C1 segment of cervical spinal cord (tissue), 14 donors: ENCODE measurements at regions not wholly inside any gene's neighbourhood (a gene's known extent, or its start where the extent isn't known, plus 50 kb on each side); places are given as distances from the start of the nearest gene placed in this dataset.

Experiments used
- DNase-seq, 14 donors: peaks; one replicate each; lab custom pipeline; 2025; lab: John Stamatoyannopoulos, UW

- no peak for DNase-seq
Observed at GRCh38 chr17:36728030-36728991, 126.9 kb downstream of the MRM1 start.

- no peak for DNase-seq
Observed at GRCh38 chr17:36730095-36730808, 128.9 kb downstream of the MRM1 start.

- no peak for DNase-seq
Observed at GRCh38 chr17:36730857-36731490, 129.6 kb downstream of the MRM1 start.

- no peak for DNase-seq
Observed at GRCh38 chr17:36731811-36732210, 130.4 kb downstream of the MRM1 start.

- no peak for DNase-seq
Observed at GRCh38 chr17:36732351-36732750, 131.0 kb downstream of the MRM1 start.

DNA sequence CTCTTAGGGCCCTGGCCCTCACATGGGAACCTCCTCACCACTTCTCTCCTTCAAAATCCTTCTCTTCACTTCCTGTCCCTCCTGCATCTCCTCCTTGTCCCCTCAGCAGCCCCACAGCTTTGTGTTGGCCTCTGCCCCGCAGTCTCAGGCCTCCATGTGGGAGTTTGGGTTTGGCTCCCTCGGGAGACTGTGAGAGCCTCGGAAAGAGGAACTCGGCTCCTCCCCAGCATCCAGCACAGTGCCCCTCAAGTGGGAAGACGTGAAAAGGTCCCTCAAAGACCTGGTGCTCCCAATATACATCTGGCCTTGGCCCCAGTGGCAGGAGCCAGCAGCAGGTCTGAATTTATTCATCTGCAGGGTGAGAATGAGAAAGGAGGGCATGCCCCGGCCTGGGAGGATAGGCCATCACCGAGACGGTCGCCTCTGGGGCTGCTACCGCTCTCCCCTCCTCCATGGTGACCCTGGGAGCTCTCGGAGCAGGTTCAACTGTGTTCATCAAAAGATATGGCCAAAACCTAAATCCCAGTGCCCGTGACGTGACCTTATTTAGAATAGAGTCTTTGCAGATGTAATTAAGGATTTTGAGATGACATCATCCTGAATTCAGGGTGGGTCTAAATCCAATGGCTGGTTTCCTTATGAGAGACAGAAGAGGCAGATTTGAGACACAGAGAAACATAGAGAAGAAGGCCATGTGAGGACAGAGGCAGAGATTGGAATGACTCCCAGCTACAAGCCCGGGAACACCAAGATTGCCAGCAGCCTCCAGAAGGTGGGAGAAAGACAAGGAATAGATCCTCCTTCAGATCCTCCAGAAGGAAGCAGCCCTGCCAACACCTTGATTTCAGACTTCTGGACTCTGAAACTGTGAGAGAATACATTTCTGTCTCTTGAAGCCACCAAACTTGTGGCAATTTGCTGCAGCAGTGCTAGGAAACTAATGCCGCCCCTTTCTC is 135.1 kb downstream of the MRM1 start:
- no peak for DNase-seq

DNA sequence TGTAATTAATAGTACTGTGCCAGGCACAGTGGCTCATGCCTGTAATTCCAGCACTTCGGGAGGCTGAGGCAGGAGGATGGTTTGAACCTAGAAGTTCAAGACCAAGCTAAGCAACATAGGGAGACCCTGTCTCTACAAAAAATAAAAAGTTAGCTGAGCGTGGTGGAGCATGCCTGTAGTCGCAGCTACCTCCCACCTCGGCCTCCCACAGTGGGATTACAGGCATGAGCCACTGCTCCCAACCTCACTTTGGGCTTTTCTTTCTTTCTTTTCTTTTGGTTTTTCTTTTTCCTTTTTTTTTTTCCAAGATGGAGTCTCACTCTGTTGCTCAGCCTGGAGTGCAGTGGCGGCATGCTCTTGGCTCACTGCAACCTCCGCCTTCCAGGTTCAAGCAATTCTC is 137.8 kb downstream of the MRM1 start:
- DNase-seq: no peak

DNA sequence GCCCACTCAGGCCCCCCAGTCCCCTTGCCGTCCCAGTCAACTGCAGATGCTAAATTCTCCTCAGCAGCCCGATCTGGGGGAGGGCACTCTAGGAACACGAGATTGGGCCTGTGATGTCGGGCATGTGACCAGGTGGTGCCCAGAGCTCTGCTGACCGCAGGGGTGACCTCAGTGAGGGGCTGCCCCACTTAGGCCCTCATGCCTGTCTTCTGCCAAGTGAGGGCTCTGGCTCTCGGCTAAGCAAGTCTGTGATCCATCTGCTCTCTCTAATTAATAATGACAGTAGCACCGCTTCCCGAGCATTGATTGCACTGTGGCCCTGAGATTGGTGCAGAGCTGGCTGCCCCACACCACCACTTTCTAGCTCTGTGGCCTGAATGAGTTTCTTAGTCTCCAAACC is 138.8 kb downstream of the MRM1 start:
- DNase-seq: no peak

DNA sequence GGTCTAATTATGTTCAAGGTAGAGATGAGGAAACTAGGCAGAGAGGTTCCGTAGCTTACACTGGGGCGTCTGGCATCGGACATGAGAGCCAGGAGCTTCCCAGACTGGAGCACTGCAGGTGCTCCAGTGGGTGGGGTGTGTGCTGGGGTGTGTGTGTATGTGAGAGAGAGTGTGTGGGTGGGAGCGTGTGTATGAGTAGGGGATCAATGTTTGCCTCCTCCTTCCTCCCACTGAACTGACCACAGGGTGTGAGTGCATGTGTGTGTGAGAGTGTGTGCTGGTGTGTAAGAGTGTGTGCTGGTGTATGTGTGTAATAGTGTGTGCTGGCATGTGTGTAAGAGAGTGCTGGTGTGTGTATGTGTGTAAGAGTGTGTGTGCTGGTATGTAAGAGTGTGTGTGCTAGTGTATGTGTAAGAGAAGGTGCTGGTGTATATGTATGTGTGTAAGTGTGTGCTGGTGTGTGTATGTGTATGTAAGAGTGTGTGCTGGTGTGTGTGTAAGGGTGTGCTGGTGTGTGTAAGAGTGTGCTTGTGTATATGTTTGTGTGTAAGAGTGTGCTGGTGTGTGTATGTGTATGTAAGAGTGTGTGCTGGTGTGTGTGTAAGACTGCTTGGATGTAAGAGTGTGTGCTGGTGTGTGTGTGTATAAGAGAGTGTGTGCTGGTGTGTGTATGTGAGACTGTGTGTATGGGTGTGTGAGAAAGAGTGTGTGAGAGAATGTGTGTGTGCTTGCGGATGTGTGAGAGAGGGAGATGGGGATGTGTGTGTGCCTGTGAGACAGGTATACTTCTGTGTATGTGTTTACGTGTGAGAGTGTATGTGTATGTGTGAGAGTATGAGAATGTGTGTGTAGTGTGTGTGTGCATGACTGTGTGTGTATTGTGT is 139.9 kb downstream of the MRM1 start:
- no peak for DNase-seq

GRCh38 chr17:36742267-36743000 is 141.1 kb downstream of the MRM1 start:
- no peak for DNase-seq

GRCh38 chr17:36743130-36743529 is 141.7 kb downstream of the MRM1 start:
- DNase-seq: no peak

DNA sequence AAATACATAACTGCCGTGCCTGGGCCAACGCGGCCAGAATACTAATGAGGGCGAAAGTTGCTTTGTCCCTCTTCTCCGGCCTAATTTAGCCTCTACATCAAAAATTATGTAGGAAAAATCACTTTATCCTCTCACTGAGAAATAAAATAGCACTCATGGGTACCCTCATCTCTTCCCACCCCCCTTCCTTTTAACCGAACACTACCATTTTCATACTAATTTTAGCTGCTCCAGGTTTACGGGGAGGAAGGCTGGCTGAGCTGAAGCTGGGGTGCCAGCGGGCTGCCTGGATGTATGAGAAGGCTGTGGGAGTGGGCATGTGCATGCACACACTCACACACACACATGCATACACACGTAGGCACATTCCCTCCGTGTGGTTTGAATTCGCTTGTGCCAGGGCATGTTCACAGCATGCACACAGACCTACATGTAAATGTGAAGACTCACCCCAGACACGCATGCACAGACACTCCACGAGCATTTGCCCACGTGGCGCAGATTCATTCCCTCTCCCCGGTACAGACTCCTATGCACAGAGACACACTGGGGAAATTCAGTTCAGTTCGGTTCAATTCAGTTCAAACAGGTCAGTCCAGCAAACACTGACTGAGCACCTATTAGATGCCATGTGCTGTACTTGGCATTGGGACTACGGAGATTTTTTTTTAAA is 145.1 kb downstream of the MRM1 start:
- no peak for DNase-seq

GRCh38 chr17:36747861-36748260 is 146.5 kb downstream of the MRM1 start:
- DNase-seq: no peak

DNA sequence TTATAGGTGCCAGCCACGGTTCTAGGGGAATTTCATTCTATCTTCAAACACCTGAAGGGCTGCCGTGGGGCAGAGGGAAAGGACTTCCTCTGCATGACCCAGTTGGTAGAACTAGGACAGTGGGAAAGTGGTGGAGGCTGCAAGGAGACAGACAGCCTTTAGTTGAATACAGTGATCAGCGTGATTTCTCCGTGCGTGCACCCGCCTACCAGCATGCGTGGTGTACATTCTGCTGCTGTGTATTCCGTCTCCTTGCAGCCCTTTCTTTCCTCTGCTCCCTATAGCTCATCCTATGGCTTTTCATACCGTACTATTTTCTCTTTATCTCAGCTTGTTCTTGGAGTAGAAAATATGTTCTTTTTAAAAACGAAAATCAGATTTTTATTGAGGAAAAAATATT is 146.9 kb downstream of the MRM1 start:
- no peak for DNase-seq

DNA sequence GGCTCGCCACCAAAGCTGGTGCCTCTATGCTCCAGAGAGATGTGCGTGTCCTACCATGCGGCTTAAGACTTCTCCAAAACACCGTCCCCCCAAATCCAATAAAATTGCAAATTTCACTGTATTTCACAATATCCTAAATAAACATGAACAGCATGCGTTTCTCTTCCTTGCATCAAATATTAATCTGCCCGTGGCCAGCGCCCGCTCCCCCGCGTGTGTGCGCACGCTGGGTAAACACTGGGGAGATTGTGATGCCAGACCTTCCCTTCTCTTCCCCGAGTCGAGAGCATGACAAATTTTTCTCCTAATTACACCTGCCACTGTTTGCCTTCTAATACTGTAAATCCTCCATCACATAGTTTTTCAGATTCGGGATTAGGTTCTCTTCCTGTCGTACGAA is 148.1 kb downstream of the MRM1 start:
- no peak for DNase-seq

GRCh38 chr17:36750316-36750885 is 149.0 kb downstream of the MRM1 start:
- DNase-seq: no peak

DNA sequence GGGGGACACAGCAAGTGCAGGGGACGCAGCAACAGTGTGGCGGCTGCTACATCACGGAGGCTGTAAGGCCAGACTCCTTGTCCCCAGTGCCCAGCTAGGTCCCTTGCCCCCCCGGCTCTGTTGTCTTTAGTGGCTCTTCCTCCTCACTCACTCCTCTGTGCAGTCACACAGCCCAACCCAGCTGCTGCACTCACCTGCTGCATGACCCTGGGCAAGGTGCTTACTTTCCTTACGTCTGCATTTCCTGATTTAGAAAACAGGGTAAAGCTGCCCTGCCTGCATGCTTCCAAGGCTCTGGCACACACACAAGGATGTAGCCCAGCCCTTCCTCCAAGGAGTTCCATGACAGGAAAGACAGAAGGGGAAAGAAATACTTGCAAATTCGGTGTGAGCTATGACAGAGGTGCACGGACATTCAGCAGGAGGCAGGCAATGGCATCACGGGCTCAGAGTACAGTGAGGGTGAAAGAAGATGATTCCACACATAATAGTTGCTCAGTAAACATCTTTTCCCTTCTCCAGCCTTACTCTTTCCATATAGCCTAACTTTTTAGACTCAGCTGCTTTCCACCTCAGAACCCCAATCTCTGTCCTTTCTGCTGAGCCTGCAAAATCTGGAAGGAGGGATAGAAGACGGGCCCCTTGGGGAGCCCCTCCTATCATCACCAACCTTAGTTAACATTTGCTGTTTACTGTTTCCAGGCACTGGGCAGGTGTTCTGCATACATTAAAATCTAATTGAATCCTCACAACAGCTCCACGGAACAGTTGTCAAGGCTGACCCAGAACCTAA is 150.9 kb downstream of the MRM1 start:
- DNase-seq: no peak

DNA sequence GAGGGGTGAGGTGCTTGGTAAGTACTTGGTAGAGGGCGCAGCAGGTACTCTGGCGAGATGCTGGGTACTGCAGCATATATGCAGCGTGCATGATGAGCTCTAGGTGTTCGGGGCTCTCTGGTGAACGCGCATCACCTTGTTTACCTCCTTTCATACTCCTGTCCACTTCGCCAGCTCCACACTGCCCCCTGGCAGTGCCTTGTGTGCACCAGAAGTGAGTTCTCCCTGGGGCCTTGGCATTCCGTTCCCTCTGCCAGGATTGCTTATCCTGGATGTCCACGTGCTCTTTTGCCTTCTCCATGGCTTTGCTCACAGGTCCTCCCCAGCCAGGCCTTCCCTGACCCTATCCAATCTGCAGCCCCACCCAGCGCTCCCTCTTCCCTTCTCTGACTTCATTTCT is 154.2 kb downstream of the MRM1 start:
- no peak for DNase-seq
